AG04450 (cell line): ENCODE measurements at regions not wholly inside any gene's neighbourhood (a gene's known extent, or its start where the extent isn't known, plus 50 kb on each side); places are given as distances from the start of the nearest gene placed in this dataset.

ENCODE experiments used
- CTCF ChIA-PET: fragments of 300-600, 350-600 bp; formaldehyde crosslinking; extraction: SDS; loops from one replicate; lab custom pipeline; 2022; ENCODE audit warnings: antibody characterized with exemption, inconsistent platforms; lab: Charles Lee
- POLR2A ChIA-PET: fragments of 350-600 bp; formaldehyde crosslinking; extraction: SDS; loops from one replicate; lab custom pipeline; 2021; ENCODE audit warnings: antibody characterized with exemption, inconsistent platforms; lab: Yijun Ruan, JAX
- DNase-seq: peaks from one replicate; pipeline ENCODE4 v3.0.0-alpha.2; 2011; ENCODE audit warnings: low read depth, low spot score
- H3K27ac ChIP-seq: one replicate; pipeline ENCODE4 v1.5.1; 2012; ENCODE audit warnings: low read depth, low read length, control low read depth
- H3K27me3 ChIP-seq: one replicate; pipeline ENCODE4 v1.6.0; 2012; ENCODE audit warnings: low read length; ENCODE audit not compliant: control insufficient read depth, insufficient read depth
- H3K4me3 ChIP-seq: 2 replicates; pipeline ENCODE4 v1.5.1; 2011; ENCODE audit warnings: mild to moderate bottlenecking, low read depth, low read length, control low read depth
- H3K9me3 ChIP-seq: 2 replicates; pipeline ENCODE4 v1.5.1; 2012; ENCODE audit warnings: low read length; ENCODE audit not compliant: control insufficient read depth, insufficient read depth
- CTCF ChIP-seq: IDR thresholded peaks from 2 replicates; pipeline ENCODE4 v1.5.1; 2011; ENCODE audit warnings: low read depth, low read length, control low read depth, inconsistent platforms

- no peak for TF ChIP-seq CTCF
- Histone ChIP-seq H3K27ac (no peak overlapping the region), H3K4me3 (no peak overlapping the region), H3K9me3 (no peaks in the 10 kb centered on the region), H3K27me3 (no peaks in the 10 kb centered on the region)
- DNase-seq = no peak
- ChIA-PET POLR2A (no interaction called here), CTCF (no interaction called here)
Measured at GRCh38 chr1:232393444-232394146, 236.3 kb downstream of the SIPA1L2 start.

- no peak overlapping the region for H3K4me3 ChIP-seq
- no peaks in the 10 kb centered on the region for H3K9me3 ChIP-seq
- H3K27ac ChIP-seq = no peak overlapping the region
- ChIA-PET CTCF (no interaction called here), POLR2A (no interaction called here)
- no peak for DNase-seq
- no peaks in the 10 kb centered on the region for H3K27me3 ChIP-seq
- no peak for TF ChIP-seq CTCF
Measured at GRCh38 chr1:232393010-232393409, 236.9 kb downstream of the SIPA1L2 start.

GRCh38 chr1:232390590-232390989 lies 239.3 kb downstream of the SIPA1L2 start:
- Histone ChIP-seq H3K4me3 (no peak overlapping the region), H3K27ac (no peak overlapping the region), H3K27me3 (no peaks in the 10 kb centered on the region), H3K9me3 (no peaks in the 10 kb centered on the region; the same call in 1 of the 2 replicates)
- no peak for DNase-seq
- TF ChIP-seq CTCF = no peak
- CTCF ChIA-PET = no interaction called here
- POLR2A ChIA-PET = no interaction called here

GRCh38 chr1:232389744-232390143 lies 240.2 kb downstream of the SIPA1L2 start:
- H3K9me3 ChIP-seq = no peaks in the 10 kb centered on the region; the same call in 1 of the 2 replicates
- H3K4me3 ChIP-seq = no peak overlapping the region
- no peak for TF ChIP-seq CTCF
- CTCF ChIA-PET = interaction anchor here (0.7 kb wide), 1 partner anchor 16 kb away, joined by 3 read pairs; no protein-coding TSS in a partner anchor
- no peak for DNase-seq
- H3K27me3 ChIP-seq = no peaks in the 10 kb centered on the region
- H3K27ac ChIP-seq = no peak overlapping the region
- POLR2A ChIA-PET = no interaction called here

- Histone ChIP-seq H3K27ac (no peak overlapping the region), H3K4me3 (no peak overlapping the region), H3K9me3 (no peaks in the 10 kb centered on the region; the same call in 1 of the 2 replicates), H3K27me3 (no peaks in the 10 kb centered on the region)
- ChIA-PET POLR2A (no interaction called here), CTCF (interaction anchor here (0.5 kb wide), 1 partner anchor 180 kb away, joined by 3 read pairs; no protein-coding TSS in a partner anchor)
- TF ChIP-seq CTCF = no peak
- DNase-seq = no peak
Measured at GRCh38 chr1:232388363-232388762, 241.6 kb downstream of the SIPA1L2 start.
